Kidney epithelial cell (primary cell): ENCODE measurements at regions not wholly inside any gene's neighbourhood (a gene's known extent, or its start where the extent isn't known, plus 50 kb on each side); places are given as distances from the start of the nearest gene placed in this dataset.
"Not testable (repeated sequence)": the region's sequence is repeated elsewhere in the genome, so short reads cannot be mapped to it uniquely, and the experiment has no call there.

ENCODE experiments used
- DNase-seq: peaks from one replicate; pipeline ENCODE4 v3.0.0-alpha.2; 2010; ENCODE audit warnings: low read depth
- H3K27me3 ChIP-seq: 2 replicates; pipeline ENCODE4 v1.6.0; 2011; ENCODE audit warnings: low read length; ENCODE audit not compliant: control insufficient read depth, insufficient read depth
- H3K36me3 ChIP-seq: 2 replicates; pipeline ENCODE4 v1.5.1; 2011; ENCODE audit warnings: low read length; ENCODE audit not compliant: control insufficient read depth, insufficient read depth
- H3K4me3 ChIP-seq: 2 replicates; pipeline ENCODE4 v1.5.1; 2011; ENCODE audit warnings: low read depth, mild to moderate bottlenecking, control low read depth, low read length
- TF ChIP-seq, protein P1 (sequence below): IDR thresholded peaks from 2 replicates; pipeline ENCODE4 v1.5.1; 2011; ENCODE audit warnings: mild to moderate bottlenecking, moderate library complexity, low read length, control low read depth, inconsistent platforms; ENCODE audit not compliant: insufficient read depth, poor library complexity, severe bottlenecking

DNA sequence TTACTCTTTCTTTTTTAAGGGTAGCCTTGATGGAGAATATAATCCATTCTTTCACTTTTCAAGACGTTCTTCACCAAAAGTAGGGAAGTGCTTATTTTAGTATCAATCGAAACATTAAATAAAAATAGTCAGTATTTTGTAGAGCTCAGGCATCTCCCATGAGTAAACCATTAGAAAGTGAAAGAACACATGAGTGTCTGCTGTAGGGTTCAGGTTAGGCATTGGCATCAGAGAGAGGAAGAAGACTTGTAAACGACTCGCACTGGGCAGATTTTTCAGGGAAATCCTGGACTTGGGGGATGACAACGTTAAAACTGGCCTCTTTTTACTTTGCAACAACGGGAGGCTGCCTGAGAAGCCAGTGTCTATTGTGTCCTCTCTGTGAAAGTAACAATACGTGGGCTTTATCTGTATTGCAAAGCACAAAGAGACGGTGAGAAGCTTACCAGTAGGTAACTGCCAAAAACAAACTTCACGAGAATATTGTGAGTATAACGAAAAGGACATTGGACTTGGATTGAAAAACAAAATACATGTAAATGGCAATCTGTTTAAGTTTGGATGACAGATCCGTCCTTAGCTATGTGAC, 451.7 kb downstream of the PYDC2 start:
- no peaks in the 10 kb centered on the region for H3K27me3 ChIP-seq
- no peaks in the 10 kb centered on the region for H3K36me3 ChIP-seq
- TF ChIP-seq, protein P1, sequence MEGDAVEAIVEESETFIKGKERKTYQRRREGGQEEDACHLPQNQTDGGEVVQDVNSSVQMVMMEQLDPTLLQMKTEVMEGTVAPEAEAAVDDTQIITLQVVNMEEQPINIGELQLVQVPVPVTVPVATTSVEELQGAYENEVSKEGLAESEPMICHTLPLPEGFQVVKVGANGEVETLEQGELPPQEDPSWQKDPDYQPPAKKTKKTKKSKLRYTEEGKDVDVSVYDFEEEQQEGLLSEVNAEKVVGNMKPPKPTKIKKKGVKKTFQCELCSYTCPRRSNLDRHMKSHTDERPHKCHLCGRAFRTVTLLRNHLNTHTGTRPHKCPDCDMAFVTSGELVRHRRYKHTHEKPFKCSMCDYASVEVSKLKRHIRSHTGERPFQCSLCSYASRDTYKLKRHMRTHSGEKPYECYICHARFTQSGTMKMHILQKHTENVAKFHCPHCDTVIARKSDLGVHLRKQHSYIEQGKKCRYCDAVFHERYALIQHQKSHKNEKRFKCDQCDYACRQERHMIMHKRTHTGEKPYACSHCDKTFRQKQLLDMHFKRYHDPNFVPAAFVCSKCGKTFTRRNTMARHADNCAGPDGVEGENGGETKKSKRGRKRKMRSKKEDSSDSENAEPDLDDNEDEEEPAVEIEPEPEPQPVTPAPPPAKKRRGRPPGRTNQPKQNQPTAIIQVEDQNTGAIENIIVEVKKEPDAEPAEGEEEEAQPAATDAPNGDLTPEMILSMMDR: no peak
- no peak overlapping the region for H3K4me3 ChIP-seq
- no peak for DNase-seq

DNA sequence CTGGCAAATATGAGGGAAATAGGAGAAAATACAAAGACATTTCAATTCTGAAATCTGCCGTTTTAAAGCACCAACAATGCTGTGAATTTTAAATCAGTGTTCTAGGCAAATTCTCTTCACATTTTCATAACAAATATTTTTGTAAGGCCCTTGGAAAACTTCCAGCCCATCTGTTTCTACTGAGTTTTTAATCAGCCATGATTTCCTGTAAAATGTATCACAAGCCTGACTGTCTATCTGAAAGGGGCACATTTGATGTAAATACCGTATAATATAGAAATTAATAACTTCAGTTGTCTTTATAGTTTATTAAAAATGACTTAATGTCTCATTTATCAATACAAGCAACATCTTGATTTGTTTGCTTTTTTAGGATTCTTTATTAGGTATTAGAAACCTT, 454.7 kb downstream of the PYDC2 start:
- Histone ChIP-seq H3K4me3 (no peak overlapping the region), H3K27me3 (no peaks in the 10 kb centered on the region), H3K36me3 (no peaks in the 10 kb centered on the region)
- DNase-seq: no peak
- TF ChIP-seq, protein P1: no peak

DNA sequence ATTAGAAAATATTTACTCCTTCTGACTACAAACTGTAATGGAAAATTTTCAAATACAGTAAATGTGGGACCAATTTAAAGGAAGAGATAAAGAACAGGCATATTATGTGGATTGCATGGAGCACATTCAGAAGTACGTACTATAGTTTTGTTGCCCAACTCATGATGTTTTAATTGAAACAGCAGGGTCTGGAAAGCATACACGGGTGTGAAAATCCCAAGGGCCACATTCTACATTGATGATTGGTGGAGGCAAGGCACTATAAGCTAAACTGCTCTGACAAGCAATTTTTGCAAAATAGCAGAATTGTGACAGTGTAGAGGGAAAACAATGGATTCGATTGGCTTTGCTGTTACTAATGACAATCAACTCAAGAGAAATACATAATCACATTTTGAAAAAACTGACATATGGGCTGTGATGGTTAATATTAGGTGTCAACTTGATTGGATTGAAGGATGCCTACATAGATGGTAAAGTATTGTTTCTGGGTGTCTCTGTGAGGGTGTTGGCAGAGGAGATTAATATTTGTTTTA, 458.6 kb downstream of the PYDC2 start:
- no peaks in the 10 kb centered on the region for H3K27me3 ChIP-seq
- H3K36me3 ChIP-seq: no peaks in the 10 kb centered on the region
- H3K4me3 ChIP-seq: no peak overlapping the region
- TF ChIP-seq, protein P1: no peak
- no peak for DNase-seq

DNA sequence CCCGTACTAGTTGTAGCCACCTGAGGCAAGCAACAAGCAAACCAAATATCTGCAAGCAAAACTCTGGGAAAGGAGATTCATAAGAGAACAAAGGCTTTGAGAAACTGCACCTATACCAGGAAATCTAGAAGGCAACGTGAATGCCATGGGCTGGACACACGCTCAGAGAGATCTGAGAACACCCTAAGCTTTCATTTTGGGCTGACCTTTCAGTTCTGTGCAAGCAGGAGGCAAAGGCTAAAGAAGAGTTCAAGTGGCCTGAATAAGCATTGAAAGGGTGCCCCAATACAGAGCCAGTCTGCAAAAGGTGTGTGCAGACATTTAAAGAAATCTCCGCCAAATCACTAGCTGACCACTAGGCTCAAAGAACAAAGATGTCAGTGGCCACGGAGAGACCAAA, 461.6 kb downstream of the PYDC2 start:
- TF ChIP-seq, protein P1: no peak
- no peak overlapping the region for H3K4me3 ChIP-seq
- no peaks in the 10 kb centered on the region for H3K27me3 ChIP-seq
- no peak for DNase-seq
- H3K36me3 ChIP-seq: no peaks in the 10 kb centered on the region

DNA sequence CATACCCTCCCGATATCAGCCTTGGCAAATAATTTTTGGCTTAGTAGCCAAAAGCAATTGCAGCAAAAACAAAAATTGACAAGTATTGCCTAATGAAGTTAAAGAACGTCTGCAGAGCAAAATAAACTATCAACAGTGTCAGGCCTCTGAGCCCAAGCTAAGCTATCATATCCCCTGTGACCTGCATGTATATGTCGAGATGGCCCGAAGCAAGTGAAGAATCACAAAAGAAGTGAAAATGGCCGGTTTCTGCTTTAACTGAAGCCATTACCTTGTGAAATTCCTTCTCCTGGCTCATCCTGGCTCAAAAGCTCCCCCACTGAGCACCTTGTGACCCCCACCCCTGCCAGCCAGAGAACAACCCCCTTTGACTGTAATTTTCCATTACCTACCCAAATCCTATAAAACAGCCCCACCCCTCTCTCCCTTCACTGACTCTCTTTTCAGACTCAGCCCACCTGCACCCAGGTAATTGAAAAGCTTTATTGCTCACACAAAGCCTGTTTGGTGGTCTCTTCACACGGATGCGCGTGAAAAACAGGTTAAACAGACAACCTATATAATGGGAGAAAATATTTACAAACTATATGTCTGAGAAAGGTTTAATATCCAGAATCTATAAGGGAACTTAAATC, 466.3 kb downstream of the PYDC2 start:
- H3K36me3 ChIP-seq, H3K27me3 ChIP-seq, H3K4me3 ChIP-seq, DNase-seq: not testable (repeated sequence)

DNA sequence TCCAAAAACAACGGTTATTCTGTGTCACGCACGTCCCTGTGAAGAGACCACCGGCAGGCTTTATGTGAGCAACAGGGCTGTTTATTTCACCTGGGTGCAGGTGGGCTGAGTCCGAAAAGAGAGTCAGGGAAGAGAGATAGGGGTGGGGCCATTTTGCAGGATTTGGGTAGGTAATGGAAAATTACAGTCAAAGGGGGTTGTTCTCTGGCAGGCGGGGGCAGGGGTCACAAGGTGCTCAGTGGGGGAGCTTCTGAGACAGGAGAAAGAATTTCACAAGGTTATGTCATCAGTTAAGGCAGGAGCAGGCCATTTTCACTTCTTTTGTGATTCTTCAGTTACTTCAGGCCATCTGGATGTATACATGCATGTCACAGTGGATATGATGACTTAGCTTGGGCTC, 467.0 kb downstream of the PYDC2 start:
- H3K27me3 ChIP-seq, H3K36me3 ChIP-seq, H3K4me3 ChIP-seq, DNase-seq: not testable (repeated sequence)

DNA sequence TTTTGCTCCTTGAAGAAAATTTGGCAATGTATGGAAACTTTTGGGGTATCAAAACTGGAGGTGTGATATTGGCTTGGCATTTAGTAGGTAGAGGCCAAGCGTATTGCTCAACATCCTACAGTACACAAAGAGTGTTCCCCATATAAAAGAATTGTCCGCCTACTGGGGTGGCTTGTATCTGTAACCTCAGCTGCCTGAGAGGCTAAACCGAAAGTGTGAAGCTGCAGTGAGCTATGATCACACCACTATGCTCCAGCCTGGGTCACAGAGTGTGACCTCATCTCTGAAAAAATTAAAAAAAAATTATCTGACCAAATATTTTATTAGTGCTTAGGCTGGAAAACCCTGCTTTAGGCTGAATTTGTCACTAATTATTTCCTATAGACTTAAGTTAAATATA, 483.9 kb downstream of the PYDC2 start:
- no peaks in the 10 kb centered on the region for H3K36me3 ChIP-seq
- TF ChIP-seq, protein P1: no peak
- DNase-seq: no peak
- H3K4me3 ChIP-seq: no peak overlapping the region
- H3K27me3 ChIP-seq: no peaks in the 10 kb centered on the region
